ENCODE measurements at regions not wholly inside any gene's neighbourhood (a gene's known extent, or its start where the extent isn't known, plus 50 kb on each side); places are given as distances from the start of the nearest gene placed in this dataset.

DNA sequence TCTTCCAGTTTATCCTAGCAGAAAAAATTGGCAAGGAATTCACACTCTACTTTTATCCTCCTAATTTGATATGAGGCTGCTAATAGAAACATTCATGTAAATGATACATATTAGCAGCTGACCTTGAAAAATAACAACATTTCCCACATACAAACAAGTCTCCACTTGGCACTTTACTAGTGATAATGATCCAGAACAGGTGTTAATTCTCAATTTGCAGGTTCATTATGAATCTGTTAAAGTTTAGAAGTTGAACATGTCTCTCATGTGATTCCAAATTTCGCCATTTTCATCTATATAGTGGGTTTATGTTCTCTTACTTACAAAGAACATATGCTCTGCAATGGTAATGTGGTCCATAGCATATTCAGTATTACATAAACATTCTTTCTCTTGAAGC, 1396.8 kb upstream of the LRRTM3 start:
- no peak for TF ChIP-seq POLR2A (IDR thresholded peaks at IDR 0.05)
- TF ChIP-seq, protein P1, sequence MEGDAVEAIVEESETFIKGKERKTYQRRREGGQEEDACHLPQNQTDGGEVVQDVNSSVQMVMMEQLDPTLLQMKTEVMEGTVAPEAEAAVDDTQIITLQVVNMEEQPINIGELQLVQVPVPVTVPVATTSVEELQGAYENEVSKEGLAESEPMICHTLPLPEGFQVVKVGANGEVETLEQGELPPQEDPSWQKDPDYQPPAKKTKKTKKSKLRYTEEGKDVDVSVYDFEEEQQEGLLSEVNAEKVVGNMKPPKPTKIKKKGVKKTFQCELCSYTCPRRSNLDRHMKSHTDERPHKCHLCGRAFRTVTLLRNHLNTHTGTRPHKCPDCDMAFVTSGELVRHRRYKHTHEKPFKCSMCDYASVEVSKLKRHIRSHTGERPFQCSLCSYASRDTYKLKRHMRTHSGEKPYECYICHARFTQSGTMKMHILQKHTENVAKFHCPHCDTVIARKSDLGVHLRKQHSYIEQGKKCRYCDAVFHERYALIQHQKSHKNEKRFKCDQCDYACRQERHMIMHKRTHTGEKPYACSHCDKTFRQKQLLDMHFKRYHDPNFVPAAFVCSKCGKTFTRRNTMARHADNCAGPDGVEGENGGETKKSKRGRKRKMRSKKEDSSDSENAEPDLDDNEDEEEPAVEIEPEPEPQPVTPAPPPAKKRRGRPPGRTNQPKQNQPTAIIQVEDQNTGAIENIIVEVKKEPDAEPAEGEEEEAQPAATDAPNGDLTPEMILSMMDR (IDR thresholded peaks at IDR 0.05) = no peak
- WGBS, 2 donors = 40 to 54% methylated on average over 1 of the region's 1 CpG
- no peak overlapping the region for H3K27ac ChIP-seq
- no peaks in the 10 kb centered on the region for H3K4me1 ChIP-seq
- DNase-seq = no peak
- intact Hi-C loops (cut with DNase I) = no loop called here
- no peaks in the 10 kb centered on the region for H3K36me3 ChIP-seq
- no peaks in the 10 kb centered on the region for H3K27me3 ChIP-seq
- H3K9me3 ChIP-seq = no peaks in the 10 kb centered on the region
- no peak overlapping the region for H3K4me3 ChIP-seq

- no peaks in the 10 kb centered on the region for H3K9me3 ChIP-seq
- H3K4me3 ChIP-seq = no peak overlapping the region
- intact Hi-C loops (cut with DNase I) = no loop called here
- H3K27ac ChIP-seq = no peak overlapping the region
- no peaks in the 10 kb centered on the region for H3K36me3 ChIP-seq
- TF ChIP-seq POLR2A (IDR thresholded peaks at IDR 0.05) = no peak
- TF ChIP-seq, protein P1 (IDR thresholded peaks at IDR 0.05) = no peak
- no peaks in the 10 kb centered on the region for H3K27me3 ChIP-seq
- H3K4me1 ChIP-seq = no peaks in the 10 kb centered on the region
- DNase-seq = no peak
- 81 to 83% methylated on average over 5 of the region's 5 CpGs for WGBS, 2 donors
These were observed 1394.3 kb upstream of the LRRTM3 start for GRCh38 chr10:65531545-65531944.

GRCh38 chr10:65534771-65535170, 1391.1 kb upstream of the LRRTM3 start:
- H3K4me3 ChIP-seq = no peak overlapping the region
- no peaks in the 10 kb centered on the region for H3K27me3 ChIP-seq
- no peaks in the 10 kb centered on the region for H3K9me3 ChIP-seq
- no peak for DNase-seq
- no peak overlapping the region for H3K27ac ChIP-seq
- intact Hi-C loops (cut with DNase I) = no loop called here
- no peaks in the 10 kb centered on the region for H3K36me3 ChIP-seq
- TF ChIP-seq, protein P1 (IDR thresholded peaks at IDR 0.05) = no peak
- no peak for TF ChIP-seq POLR2A (IDR thresholded peaks at IDR 0.05)
- 77 to 92% methylated on average over 2 of the region's 2 CpGs for WGBS, 2 donors
- no peaks in the 10 kb centered on the region for H3K4me1 ChIP-seq

DNA sequence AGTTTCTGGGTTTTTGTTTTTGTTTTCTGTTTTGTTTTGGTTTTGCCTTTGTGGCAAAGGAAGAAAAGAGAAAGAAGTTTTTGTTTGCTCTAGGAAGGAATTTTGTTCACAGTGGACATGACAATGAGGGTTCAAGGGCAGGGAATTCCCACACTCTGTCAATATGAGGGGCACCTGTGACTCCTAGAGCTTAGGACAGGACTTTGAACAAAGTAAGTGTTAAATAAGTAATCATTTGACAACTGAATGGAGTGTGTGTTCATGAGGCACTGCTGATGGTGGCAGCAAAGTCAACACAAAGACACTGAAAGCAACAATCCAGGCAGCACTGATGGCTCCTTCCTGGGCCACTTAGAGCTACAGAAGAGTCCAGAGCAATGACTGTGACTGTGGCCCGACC, 1381.1 kb upstream of the LRRTM3 start:
- Histone ChIP-seq H3K4me3 (no peak overlapping the region), H3K27me3 (no peaks in the 10 kb centered on the region), H3K27ac (no peak overlapping the region), H3K9me3 (no peaks in the 10 kb centered on the region), H3K4me1 (no peaks in the 10 kb centered on the region), H3K36me3 (no peaks in the 10 kb centered on the region)
- intact Hi-C loops (cut with DNase I) = no loop called here
- DNase-seq = no peak
- 50 to 75% methylated on average over 1 of the region's 1 CpG for WGBS, 2 donors
- TF ChIP-seq, protein P1 (IDR thresholded peaks at IDR 0.05) = no peak
- TF ChIP-seq POLR2A (IDR thresholded peaks at IDR 0.05) = no peak

- H3K36me3 ChIP-seq = no peaks in the 10 kb centered on the region
- WGBS, 2 donors = 53 to 67% methylated on average over 3 of the region's 3 CpGs
- H3K27me3 ChIP-seq = no peaks in the 10 kb centered on the region
- no peaks in the 10 kb centered on the region for H3K4me1 ChIP-seq
- TF ChIP-seq POLR2A (IDR thresholded peaks at IDR 0.05) = no peak
- TF ChIP-seq, protein P1 (IDR thresholded peaks at IDR 0.05) = no peak
- no peak overlapping the region for H3K27ac ChIP-seq
- no peak for DNase-seq
- H3K4me3 ChIP-seq = no peak overlapping the region
- intact Hi-C loops (cut with DNase I) = no loop called here
- no peaks in the 10 kb centered on the region for H3K9me3 ChIP-seq
These were observed 1377.8 kb upstream of the LRRTM3 start for GRCh38 chr10:65548001-65548400.

Measured in esophagus squamous epithelium (tissue), 5 donors.